Stimulated activated CD8-positive, alpha-beta memory T cell treated with anti-CD3 and anti-CD28 coated beads, Interleukin-4, amount 100 ng/mL, for 1 hour (primary cell): ENCODE measurements at regions not wholly inside any gene's neighbourhood (a gene's known extent, or its start where the extent isn't known, plus 50 kb on each side); places are given as distances from the start of the nearest gene placed in this dataset.
"Not testable (repeated sequence)": the region's sequence is repeated elsewhere in the genome, so short reads cannot be mapped to it uniquely, and the experiment has no call there.

Experiments used
- DNase-seq, 2 donors: peaks; one replicate each; pipeline ENCODE4 v3.0.0-alpha.2; 2020; ENCODE audit warnings: low read depth in 2 of 2, low spot score in 1 of 2

- no peak for DNase-seq
These were observed 1469.8 kb upstream of the C9orf72 start for GRCh38 chr9:29043072-29043471.

GRCh38 chr9:29044959-29045358 lies 1471.7 kb upstream of the C9orf72 start:
- no peak for DNase-seq

- DNase-seq: no peak
These were observed 1486.8 kb upstream of the C9orf72 start for GRCh38 chr9:29060041-29060440.

- DNase-seq: no peak
These were observed 1489.2 kb upstream of the C9orf72 start for GRCh38 chr9:29062446-29062845.

GRCh38 chr9:29063031-29063430 lies 1489.8 kb upstream of the C9orf72 start:
- no peak for DNase-seq

- no peak for DNase-seq
These were observed 1492.9 kb upstream of the C9orf72 start for GRCh38 chr9:29066141-29066640.

- DNase-seq: no peak
These were observed 1495.2 kb upstream of the C9orf72 start for GRCh38 chr9:29068461-29068860.

- DNase-seq: no peak
These were observed 1496.1 kb upstream of the C9orf72 start for GRCh38 chr9:29069376-29069775.

- no peak for DNase-seq
These were observed 1504.9 kb upstream of the C9orf72 start for GRCh38 chr9:29078063-29078666.

- no peak for DNase-seq
These were observed 1527.5 kb upstream of the C9orf72 start for GRCh38 chr9:29100762-29101161.

- DNase-seq: not testable (repeated sequence)
These were observed 1530.9 kb upstream of the C9orf72 start for GRCh38 chr9:29104166-29104565.

- DNase-seq: no peak
These were observed 1545.3 kb upstream of the C9orf72 start for GRCh38 chr9:29118555-29118954.

GRCh38 chr9:29126783-29127182 lies 1553.5 kb upstream of the C9orf72 start:
- no peak for DNase-seq

GRCh38 chr9:29129763-29130162 lies 1556.5 kb upstream of the C9orf72 start:
- no peak for DNase-seq

- DNase-seq: no peak
These were observed 1571.2 kb upstream of the C9orf72 start for GRCh38 chr9:29144476-29144875.

- DNase-seq: no peak
These were observed 1577.3 kb upstream of the C9orf72 start for GRCh38 chr9:29150606-29151005.

- DNase-seq: no peak
These were observed 1587.6 kb upstream of the C9orf72 start for GRCh38 chr9:29160763-29161353.

GRCh38 chr9:29174136-29174535 lies 1600.9 kb upstream of the C9orf72 start:
- no peak for DNase-seq

- DNase-seq: no peak
These were observed 1603.0 kb upstream of the C9orf72 start for GRCh38 chr9:29176231-29176630.

- no peak for DNase-seq
These were observed 1603.5 kb upstream of the C9orf72 start for GRCh38 chr9:29176786-29177185.

GRCh38 chr9:29183971-29184370 lies 1610.7 kb upstream of the C9orf72 start:
- DNase-seq: no peak

GRCh38 chr9:29188771-29189170 lies 1615.5 kb upstream of the C9orf72 start:
- not testable (repeated sequence) for DNase-seq

- DNase-seq: not testable (repeated sequence)
These were observed 1615.9 kb upstream of the C9orf72 start for GRCh38 chr9:29189221-29189620.
